ENCODE measurements at regions not wholly inside any gene's neighbourhood (a gene's known extent, or its start where the extent isn't known, plus 50 kb on each side); places are given as distances from the start of the nearest gene placed in this dataset.

GRCh38 chr1:244201750-244202149 is 150.7 kb downstream of the ZBTB18 start:
- WGBS: 94% methylated on average over 8 of the region's 8 CpGs
- no peak for DNase-seq (ENCODE audit: low spot score in 2 of 2)
- no peak overlapping the region for H3K27ac ChIP-seq

GRCh38 chr1:244204004-244204403 is 152.9 kb downstream of the ZBTB18 start:
- 40% methylated on average over 7 of the region's 9 CpGs for WGBS
- H3K9me3 ChIP-seq: no peaks in the 10 kb centered on the region
- H3K4me1 ChIP-seq: no peaks in the 10 kb centered on the region
- H3K4me3 ChIP-seq: no peak overlapping the region
- no peak overlapping the region for H3K27ac ChIP-seq
- no peaks in the 10 kb centered on the region for H3K36me3 ChIP-seq
- H3K27me3 ChIP-seq: peaks cover 9% of the 10 kb centered on the region
- DNase-seq (ENCODE audit: low spot score in 2 of 2): no peak
- no peak for TF ChIP-seq EP300 (IDR thresholded peaks at IDR 0.05)

More at GRCh38 chr1:244201750-244202149, 150.7 kb downstream of the ZBTB18 start:
- H3K9me3 ChIP-seq: no peaks in the 10 kb centered on the region
- peaks cover 3% of the 10 kb centered on the region for H3K27me3 ChIP-seq
- H3K4me1 ChIP-seq: peaks cover 9% of the 10 kb centered on the region
- no peak overlapping the region for H3K4me3 ChIP-seq
- no peaks in the 10 kb centered on the region for H3K36me3 ChIP-seq
- no peak for TF ChIP-seq EP300 (IDR thresholded peaks at IDR 0.05)
- TF ChIP-seq POLR2AphosphoS5 (IDR thresholded peaks at IDR 0.05): no peak
- TF ChIP-seq POLR2A (IDR thresholded peaks at IDR 0.05): no peak
- no peak for TF ChIP-seq CTCF (IDR thresholded peaks at IDR 0.05)

- DNase-seq (ENCODE audit: low spot score in 2 of 2): no peak
- no peak overlapping the region for H3K4me3 ChIP-seq
Measured at GRCh38 chr1:244205171-244205570, 154.1 kb downstream of the ZBTB18 start.

GRCh38 chr1:244205906-244206305 is 154.8 kb downstream of the ZBTB18 start:
- Histone ChIP-seq H3K4me3 (no peak overlapping the region), H3K36me3 (no peaks in the 10 kb centered on the region), H3K9me3 (no peaks in the 10 kb centered on the region), H3K27ac (no peak overlapping the region), H3K27me3 (peaks cover 9% of the 10 kb centered on the region), H3K4me1 (no peaks in the 10 kb centered on the region)
- no peak for TF ChIP-seq POLR2A (IDR thresholded peaks at IDR 0.05)
- no peak for TF ChIP-seq EP300 (IDR thresholded peaks at IDR 0.05)
- TF ChIP-seq POLR2AphosphoS5 (IDR thresholded peaks at IDR 0.05): no peak
- TF ChIP-seq CTCF (IDR thresholded peaks at IDR 0.05): no peak
- WGBS: 88% methylated on average over 3 of the region's 3 CpGs
- no peak for DNase-seq (ENCODE audit: low spot score in 2 of 2)

More at GRCh38 chr1:244205171-244205570, 154.1 kb downstream of the ZBTB18 start:
- Histone ChIP-seq H3K27me3 (peaks cover 9% of the 10 kb centered on the region), H3K27ac (no peak overlapping the region), H3K36me3 (no peaks in the 10 kb centered on the region), H3K9me3 (no peaks in the 10 kb centered on the region), H3K4me1 (no peaks in the 10 kb centered on the region)
- WGBS: 72% methylated on average over 3 of the region's 3 CpGs
- TF ChIP-seq POLR2A (IDR thresholded peaks at IDR 0.05) (no peak), POLR2AphosphoS5 (IDR thresholded peaks at IDR 0.05) (no peak), EP300 (IDR thresholded peaks at IDR 0.05) (no peak), CTCF (IDR thresholded peaks at IDR 0.05) (no peak)

GRCh38 chr1:244207042-244207934 is 156.2 kb downstream of the ZBTB18 start:
- Histone ChIP-seq H3K27ac (no peak overlapping the region), H3K36me3 (no peaks in the 10 kb centered on the region), H3K27me3 (peaks cover 9% of the 10 kb centered on the region), H3K4me1 (peaks cover 1% of the 10 kb centered on the region), H3K4me3 (no peak overlapping the region), H3K9me3 (no peaks in the 10 kb centered on the region)
- TF ChIP-seq EP300 (IDR thresholded peaks at IDR 0.05) (no peak), POLR2AphosphoS5 (IDR thresholded peaks at IDR 0.05) (no peak), POLR2A (IDR thresholded peaks at IDR 0.05) (no peak), CTCF (IDR thresholded peaks at IDR 0.05) (no peak)
- no peak for DNase-seq (ENCODE audit: low spot score in 2 of 2)
- 81% methylated on average over 6 of the region's 6 CpGs for WGBS
